K562 (cell line): ENCODE measurements at regions not wholly inside any gene's neighbourhood (a gene's known extent, or its start where the extent isn't known, plus 50 kb on each side); places are given as distances from the start of the nearest gene placed in this dataset.

Experiments used
- ATAC-seq: fragments of 200-7000 bp; cut with Tn5 transposase; 3 replicates; pipeline ENCODE4 v1.9.1; 2020; ENCODE audit warnings: moderate library complexity
- BruUV-seq: library from RNA; stranded (reverse); fragments of 400-500 nt; replicated peaks from 2 replicates; lab custom pipeline; 2021; lab: Mats Ljungman, UMichigan
- CTCF ChIA-PET: fragments of 300-600 bp; formaldehyde crosslinking; extraction: SDS; loops from one replicate; lab custom pipeline; 2021; ENCODE audit warnings: low intra/inter-chr PET ratio; lab: Yijun Ruan, JAX
- POLR2A ChIA-PET: fragments of 300-600, 350-650 bp; sonication (Branson Sonifier 250); formaldehyde crosslinking; extraction: SDS; loops from one replicate; lab custom pipeline; 2021; ENCODE audit warnings: antibody characterized with exemption, inconsistent platforms; lab: Yijun Ruan, JAX
- DNase-seq, 4 experiments: peaks; one replicate each; pipeline versions ENCODE4 v3.0.0 to v3.0.0-alpha.2; 2011 to 2018; ENCODE audit warnings: low spot score in 3 of 4, mixed read lengths in 3 of 4; ENCODE audit errors: extremely low read depth in 1 of 4
- FAIRE-seq: peaks from 2 replicates; lab custom pipeline; 2011; peaks lifted over from hg19 to GRCh38; lab: Jason Lieb, UNC
- H2AFZ ChIP-seq: 2 replicates; pipeline ENCODE4 v1.6.0; 2011; ENCODE audit warnings: low read depth, low read length, control low read depth, inconsistent platforms
- H3K27ac ChIP-seq: fragments of 200-600 bp; 3 replicates; pipeline ENCODE4 v1.8.0; 2011; ENCODE audit warnings: low read depth, mild to moderate bottlenecking, control low read depth, inconsistent platforms, low read length, moderate library complexity, mixed read lengths; ENCODE audit errors: extremely low read depth
- H3K27me3 ChIP-seq, 2 experiments: fragments of 300-600 bp in 1 of 2; 2 replicates in 1 of 2; 3 replicates in 1 of 2; pipeline versions ENCODE4 v1.6.0 to v1.8.0; 2011; ENCODE audit warnings: inconsistent platforms in 2 of 2, low read length in 2 of 2, mild to moderate bottlenecking in 1 of 2, mixed read lengths in 1 of 2, moderate library complexity in 1 of 2; ENCODE audit not compliant: control insufficient read depth in 2 of 2, insufficient read depth in 2 of 2
- H3K36me3 ChIP-seq: fragments of 300-600 bp; 3 replicates; pipeline ENCODE4 v1.8.0; 2011; ENCODE audit warnings: mild to moderate bottlenecking, low read length, inconsistent platforms; ENCODE audit not compliant: control insufficient read depth, insufficient read depth
- H3K4me1 ChIP-seq, 2 experiments: fragments of 200-600 bp in 1 of 2; replicated peaks in 1 of 2; 2 replicates in 1 of 2; 3 replicates in 1 of 2; pipeline versions ENCODE4 v1.5.1 to v1.8.0; 2011; ENCODE audit warnings: inconsistent platforms in 2 of 2, low read length in 2 of 2, mild to moderate bottlenecking in 1 of 2, mixed read lengths in 1 of 2, moderate library complexity in 1 of 2; ENCODE audit not compliant: control insufficient read depth in 2 of 2, insufficient read depth in 2 of 2
- H3K4me2 ChIP-seq: 2 replicates; pipeline ENCODE4 v1.6.1; 2011; ENCODE audit warnings: low read length, control low read depth, inconsistent platforms, mixed read lengths; ENCODE audit not compliant: insufficient read depth
- H3K4me3 ChIP-seq: fragments of 200-600 bp; sonication (generic), shearing (Covaris generic); 2 replicates; pipeline ENCODE4 v1.5.1; 2016; ENCODE audit warnings: control low read depth, inconsistent platforms
- H3K79me2 ChIP-seq: fragments of 200-600 bp; 3 replicates; pipeline ENCODE4 v1.8.0; 2011; ENCODE audit warnings: low read length, inconsistent platforms; ENCODE audit not compliant: control insufficient read depth, insufficient read depth
- H3K9ac ChIP-seq, 2 experiments: 2 replicates each; pipeline versions ENCODE4 v1.6.0 to v1.6.1; 2011; ENCODE audit warnings: low read depth in 2 of 2, low read length in 2 of 2, control low read depth in 1 of 2, inconsistent platforms in 1 of 2, mild to moderate bottlenecking in 1 of 2, mixed read lengths in 1 of 2; ENCODE audit not compliant: insufficient read depth in 1 of 2
- H3K9me1 ChIP-seq: one replicate; pipeline ENCODE4 v1.6.0; 2011; ENCODE audit warnings: inconsistent platforms, mild to moderate bottlenecking, low read length, moderate library complexity; ENCODE audit not compliant: control insufficient read depth, insufficient read depth
- H3K9me3 ChIP-seq: replicated peaks from 2 replicates; pipeline ENCODE4 v1.5.1; 2011; ENCODE audit warnings: low read depth, low read length, inconsistent platforms; ENCODE audit not compliant: control insufficient read depth, insufficient read depth
- H4K20me1 ChIP-seq: replicated peaks from 2 replicates; pipeline ENCODE4 v1.6.1; 2011; ENCODE audit warnings: low read length, inconsistent platforms, mixed read lengths; ENCODE audit not compliant: control insufficient read depth, insufficient read depth
- ADNP ChIP-seq: fragments of 200-800 bp; sonication (Bioruptor generic); IDR thresholded peaks from 2 replicates; pipeline ENCODE4 v1.6.1; 2016; ENCODE audit warnings: missing genetic modification characterization, missing compliant biosample characterization
- BHLHE40 ChIP-seq: IDR thresholded peaks from 2 replicates; pipeline ENCODE4 v1.6.1; 2011; ENCODE audit warnings: low read length, improper control_type of control experiment
- ETV1 ChIP-seq: fragments of 450-650 bp; conservative IDR thresholded peaks from 2 replicates; pipeline ENCODE4 v1.6.1; 2016; ENCODE audit warnings: missing genetic modification characterization, control low read depth, low read depth, missing compliant biosample characterization
- ILK ChIP-seq: fragments of 450-650 bp; IDR thresholded peaks from 2 replicates; pipeline ENCODE4 v1.6.1; 2016; ENCODE audit warnings: missing genetic modification characterization, low read depth, mild to moderate bottlenecking, missing compliant biosample characterization, moderate library complexity, borderline replicate concordance
- IRF9 ChIP-seq: fragments of 450-650 bp; IDR thresholded peaks from 2 replicates; pipeline ENCODE4 v1.6.1; 2016; ENCODE audit warnings: missing biosample characterization, missing genetic modification characterization
- JUN ChIP-seq, 2 experiments: sonication (generic) in 1 of 2; formaldehyde crosslinking in 1 of 2; IDR thresholded peaks; 2 replicates each; pipeline versions ENCODE4 v1.6.1 to v1.8.0; 2012 to 2022; ENCODE audit warnings: borderline replicate concordance in 2 of 2, mild to moderate bottlenecking in 2 of 2, improper control_type of control experiment in 1 of 2, low read depth in 1 of 2, low read length in 1 of 2, missing genetic modification reagents in 1 of 2
- KLF1 ChIP-seq: fragments of 450-650 bp; IDR thresholded peaks from 2 replicates; pipeline ENCODE4 v1.6.1; 2016; ENCODE audit warnings: missing genetic modification characterization, missing compliant biosample characterization
- POLR2AphosphoS5 ChIP-seq: IDR thresholded peaks from 2 replicates; pipeline ENCODE4 v1.6.1; 2011; ENCODE audit warnings: mild to moderate bottlenecking, low read depth, low read length, moderate library complexity; ENCODE audit not compliant: control insufficient read depth, insufficient read depth
- RFX1 ChIP-seq: fragments of 450-650 bp; IDR thresholded peaks from 2 replicates; pipeline ENCODE4 v1.6.1; 2016; ENCODE audit warnings: mild to moderate bottlenecking, moderate library complexity
- U2AF2 ChIP-seq: fragments of 200-400 bp; formaldehyde crosslinking; optimal IDR thresholded peaks from 2 replicates; pipeline ENCODE3; 2017; ENCODE audit warnings: low read depth, mild to moderate bottlenecking, low read length
- ZBTB1 ChIP-seq: sonication (generic); formaldehyde crosslinking; IDR thresholded peaks from 2 replicates; pipeline ENCODE4 v1.8.1; 2023; ENCODE audit warnings: missing genetic modification reagents, low read depth, mild to moderate bottlenecking, borderline replicate concordance
- ZBTB8A ChIP-seq: fragments of 450-650 bp; IDR thresholded peaks from 2 replicates; pipeline ENCODE4 v1.6.1; 2018; ENCODE audit warnings: mild to moderate bottlenecking, moderate library complexity; ENCODE audit not compliant: partially characterized antibody
- ZNF23 ChIP-seq: fragments of 250-450 bp; sonication (Bioruptor Pico); IDR thresholded peaks from 2 replicates; pipeline ENCODE4 v1.4.0; 2020; ENCODE audit warnings: mild to moderate bottlenecking
- ZNF263 ChIP-seq: sonication (generic); formaldehyde crosslinking; IDR thresholded peaks from 2 replicates; pipeline ENCODE4 v1.8.0; 2022; ENCODE audit warnings: mild to moderate bottlenecking, missing genetic modification reagents, borderline replicate concordance
- ZNF444 ChIP-seq: fragments of 250-450 bp; sonication (Bioruptor Pico); IDR thresholded peaks from 2 replicates; pipeline ENCODE4 v1.4.0; 2020; ENCODE audit warnings: mild to moderate bottlenecking, moderate library complexity
- ZNF699 ChIP-seq: fragments of 250-450 bp; sonication (Bioruptor Pico); IDR thresholded peaks from 2 replicates; pipeline ENCODE4 v1.8.0; 2021; ENCODE audit warnings: mild to moderate bottlenecking, moderate library complexity; ENCODE audit not compliant: insufficient replicate concordance
- WGBS: fragments of 100-300 bp; shearing (Covaris generic); methylation state at CpG from one replicate; pipeline ENCODE4 v1.1.6; 2016; ENCODE audit warnings: low coverage, mixed read lengths; ENCODE audit not compliant: insufficient coverage; ENCODE audit errors: missing lambda C conversion rate; 5-methylcytosine and 5-hydroxymethylcytosine counted together
- in situ Hi-C: fragments of 300-500 bp; cut with MboI; formaldehyde crosslinking; loops from 4 replicates; pipeline ENCODE4 v1.15.0; 2018; ENCODE audit warnings: inconsistent platforms, mixed read lengths
- intact Hi-C: fragments of 100-400 bp; cut with micrococcal nuclease; formaldehyde crosslinking; loops from 2 replicates; pipeline ENCODE4 v1.14.2; 2022

GRCh38 chr7:46557781-46558180 is 636.7 kb upstream of the IGFBP3 start:
- Histone ChIP-seq H3K9ac (no peak overlapping the region), H3K79me2 (no peaks in the 10 kb centered on the region), H3K27ac (no peak overlapping the region), H3K27me3 (no peaks in the 10 kb centered on the region), H3K9me1 (no peaks in the 10 kb centered on the region), H3K36me3 (no peaks in the 10 kb centered on the region), H3K4me2 (no peak overlapping the region), H2AFZ (no peak overlapping the region), H3K4me3 (no peak overlapping the region), H4K20me1 (no peaks in the 10 kb centered on the region), H3K9me3 (no peaks in the 10 kb centered on the region), H3K4me1 (no peaks in the 10 kb centered on the region)
- FAIRE-seq (no peak), ATAC-seq (no peak), DNase-seq (no peak)
- WGBS: 0% methylated on average over 3 of the region's 3 CpGs
- BruUV-seq: no TSS peak
- ChIA-PET POLR2A (no interaction called here), CTCF (no interaction called here)
- intact Hi-C loops (no loop called here), in situ Hi-C loops (no loop called here)
- TF ChIP-seq ETV1 (tag): no peak
- TF ChIP-seq RFX1: no peak
- TF ChIP-seq ZNF23: no peak
- TF ChIP-seq IRF9 (tag): no peak
- no peak for TF ChIP-seq BHLHE40
- no peak for TF ChIP-seq ZNF444 (CRISPR knock-in tag)
- TF ChIP-seq ILK (tag): no peak
- no peak for TF ChIP-seq U2AF2
- TF ChIP-seq ZNF699: no peak
- TF ChIP-seq KLF1 (tag): no peak
- TF ChIP-seq ADNP (tag): no peak
- no peak for TF ChIP-seq ZNF263 (CRISPR knock-in tag)
- no peak for TF ChIP-seq ZBTB1 (CRISPR knock-in tag)
- no peak for TF ChIP-seq POLR2AphosphoS5
- TF ChIP-seq JUN (IDR thresholded peaks at IDR 0.05; ENCODE audit: borderline replicate concordance, low read depth, low read length): no peak
- TF ChIP-seq JUN (CRISPR knock-in tag; IDR thresholded peaks at IDR 0.05; ENCODE audit: borderline replicate concordance): no peak
- TF ChIP-seq ZBTB8A: no peak
